A549 (cell line): ENCODE measurements at regions not wholly inside any gene's neighbourhood (a gene's known extent, or its start where the extent isn't known, plus 50 kb on each side); places are given as distances from the start of the nearest gene placed in this dataset.

Experiments
- ATAC-seq, 2 experiments: fragments of 200-7000 bp in 1 of 2; fragments of >200 bp in 1 of 2; cut with Nextera tagmentation in 1 of 2; cut with Tn5 transposase in 1 of 2; 3 replicates each; pipeline versions ENCODE4 v1.8.0 to v1.9.1; 2018 to 2020; ENCODE audit warnings: mild to moderate bottlenecking in 1 of 2, moderate library complexity in 1 of 2
- CTCF ChIA-PET: fragments of 300-600 bp; sonication (Branson Sonifier 250); formaldehyde crosslinking; extraction: SDS; loops from one replicate; lab custom pipeline; 2021; ENCODE audit warnings: antibody characterized with exemption, inconsistent platforms; lab: Yijun Ruan, JAX
- POLR2A ChIA-PET: fragments of 350-600 bp; formaldehyde crosslinking; extraction: SDS; loops from one replicate; lab custom pipeline; 2021; ENCODE audit warnings: antibody characterized with exemption, inconsistent platforms; lab: Yijun Ruan, JAX
- DNase-seq, 2 experiments: peaks; one replicate each; pipeline versions ENCODE4 v3.0.0 to v3.0.0-alpha.2; 2011 to 2016; ENCODE audit warnings: low read depth in 1 of 2, low spot score in 1 of 2
- FAIRE-seq: peaks from 2 replicates; lab custom pipeline; 2011; peaks lifted over from hg19 to GRCh38; lab: Jason Lieb, UNC
- H3K27ac ChIP-seq, 2 experiments: fragments of >200 bp; sonication (Bioruptor Twin); formaldehyde crosslinking; 3 replicates each; pipeline ENCODE4 v1.5.1; 2016 to 2017
- H3K4me1 ChIP-seq: fragments of >200 bp; sonication (Bioruptor Twin); formaldehyde crosslinking; 3 replicates; pipeline ENCODE4 v1.6.1; 2016
- H3K4me2 ChIP-seq: fragments of >200 bp; sonication (Bioruptor Twin); formaldehyde crosslinking; 3 replicates; pipeline ENCODE4 v1.6.1; 2016
- H3K4me3 ChIP-seq: fragments of >200 bp; sonication (Bioruptor Twin); formaldehyde crosslinking; 3 replicates; pipeline ENCODE4 v1.5.1; 2016
- H3K9me3 ChIP-seq: fragments of >200 bp; sonication (Bioruptor Twin); formaldehyde crosslinking; 3 replicates; pipeline ENCODE4 v1.6.1; 2016
- ATOH8 ChIP-seq: fragments of 250-450 bp; sonication (Bioruptor Pico); IDR thresholded peaks from 2 replicates; pipeline ENCODE4 v1.5.0; 2020; ENCODE audit warnings: low read depth, mild to moderate bottlenecking, moderate library complexity
- BCL3 ChIP-seq: fragments of >200 bp; sonication (Bioruptor Twin); formaldehyde crosslinking; IDR thresholded peaks from 3 replicates; pipeline ENCODE4 v1.6.1; 2016
- CBX2 ChIP-seq: fragments of 200-600 bp; sonication (generic); IDR thresholded peaks from 2 replicates; pipeline ENCODE4 v1.6.1; 2016; ENCODE audit warnings: low read depth, mild to moderate bottlenecking, borderline replicate concordance
- CEBPB ChIP-seq, 2 experiments: fragments of >200 bp in 1 of 2; sonication (Bioruptor Twin) in 1 of 2; formaldehyde crosslinking in 1 of 2; IDR thresholded peaks; 2 replicates each; pipeline ENCODE4 v1.6.1; 2012 to 2016
- CHD2 ChIP-seq: fragments of 150-350 bp; IDR thresholded peaks from 2 replicates; pipeline ENCODE4 v1.6.1; 2014; ENCODE audit warnings: low read length; ENCODE audit not compliant: partially characterized antibody
- CHD4 ChIP-seq: fragments of 200-600 bp; sonication (generic); IDR thresholded peaks from 2 replicates; pipeline ENCODE4 v1.6.1; 2016; ENCODE audit warnings: antibody characterized with exemption, mild to moderate bottlenecking, borderline replicate concordance
- ELK1 ChIP-seq: fragments of 150-350 bp; IDR thresholded peaks from 2 replicates; pipeline ENCODE4 v1.6.1; 2014; ENCODE audit warnings: low read depth, mild to moderate bottlenecking, low read length
- EP300 ChIP-seq, 2 experiments: fragments of >200 bp; sonication (Bioruptor Twin); formaldehyde crosslinking; IDR thresholded peaks; 2 replicates in 1 of 2; 3 replicates in 1 of 2; pipeline ENCODE4 v1.6.1; 2016 to 2017
- ESRRA ChIP-seq: fragments of 150-350 bp; IDR thresholded peaks from 2 replicates; pipeline ENCODE4 v1.6.1; 2014; ENCODE audit warnings: mild to moderate bottlenecking, low read length, borderline replicate concordance
- FOSL2 ChIP-seq, 2 experiments: fragments of 450-650 bp in 1 of 2; fragments of >200 bp in 1 of 2; sonication (Bioruptor Twin) in 1 of 2; formaldehyde crosslinking; IDR thresholded peaks; 2 replicates each; pipeline versions ENCODE4 v1.5.0 to v1.6.1; 2016 to 2020; ENCODE audit warnings: mild to moderate bottlenecking in 1 of 2, moderate library complexity in 1 of 2
- GATA3 ChIP-seq: IDR thresholded peaks from 2 replicates; pipeline ENCODE4 v1.6.1; 2012; ENCODE audit warnings: borderline replicate concordance
- HDAC2 ChIP-seq: fragments of 200-600 bp; sonication (generic); IDR thresholded peaks from 2 replicates; pipeline ENCODE4 v1.6.1; 2016
- HEYL ChIP-seq: fragments of 250-450 bp; sonication (Bioruptor Pico); IDR thresholded peaks from 2 replicates; pipeline ENCODE4 v1.8.0; 2021; ENCODE audit warnings: mild to moderate bottlenecking, moderate library complexity
- HOXB5 ChIP-seq: fragments of 250-450 bp; sonication (Bioruptor Pico); IDR thresholded peaks from 2 replicates; pipeline ENCODE4 v1.5.0; 2020; ENCODE audit warnings: mild to moderate bottlenecking, moderate library complexity
- KDM5A ChIP-seq: fragments of 200-600 bp; sonication (generic); IDR thresholded peaks from 2 replicates; pipeline ENCODE4 v1.6.1; 2016; ENCODE audit warnings: antibody characterized with exemption, mild to moderate bottlenecking
- MAX ChIP-seq: IDR thresholded peaks from 2 replicates; pipeline ENCODE4 v1.6.1; 2012
- MAZ ChIP-seq: fragments of 150-350 bp; IDR thresholded peaks from 2 replicates; pipeline ENCODE4 v1.6.1; 2014; ENCODE audit warnings: antibody characterized with exemption, low read depth, low read length, borderline replicate concordance
- MYC ChIP-seq: IDR thresholded peaks from 2 replicates; pipeline ENCODE4 v1.6.1; 2012; ENCODE audit warnings: mild to moderate bottlenecking, inconsistent platforms, low read length, improper control_type of control experiment, borderline replicate concordance
- NR3C1 ChIP-seq: fragments of >200 bp; sonication (Bioruptor Twin); formaldehyde crosslinking; IDR thresholded peaks from 3 replicates; pipeline ENCODE4 v1.6.1; 2017
- POLR2A ChIP-seq: IDR thresholded peaks from 2 replicates; pipeline ENCODE4 v1.6.1; 2012; ENCODE audit warnings: mild to moderate bottlenecking, low read length
- RFX5 ChIP-seq: fragments of 450-650 bp; IDR thresholded peaks from 2 replicates; pipeline ENCODE4 v1.7.1; 2014; ENCODE audit warnings: antibody characterized with exemption, mild to moderate bottlenecking, moderate library complexity
- SMC3 ChIP-seq: fragments of >200 bp; sonication (Bioruptor Twin); formaldehyde crosslinking; IDR thresholded peaks from 3 replicates; pipeline ENCODE4 v1.6.1; 2018; ENCODE audit warnings: inconsistent platforms
- SREBF2 ChIP-seq: fragments of 450-650 bp; IDR thresholded peaks from 2 replicates; pipeline ENCODE4 v1.6.1; 2014; ENCODE audit warnings: mild to moderate bottlenecking, moderate library complexity
- TFCP2L1 ChIP-seq: fragments of 250-450 bp; sonication (Bioruptor Pico); IDR thresholded peaks from 2 replicates; pipeline ENCODE4 v1.5.0; 2021; ENCODE audit warnings: mild to moderate bottlenecking
- USF2 ChIP-seq: fragments of 450-650 bp; IDR thresholded peaks from 2 replicates; pipeline ENCODE4 v1.6.1; 2014; ENCODE audit warnings: antibody characterized with exemption
- ZNF302 ChIP-seq: fragments of 250-450 bp; sonication (Bioruptor Pico); IDR thresholded peaks from 2 replicates; pipeline ENCODE4 v1.9.0; 2021; ENCODE audit warnings: inconsistent platforms, mild to moderate bottlenecking, moderate library complexity
- WGBS: methylation state at CpG from one replicate; pipeline ENCODE4 v1.1.6; 2017; ENCODE audit errors: missing lambda C conversion rate; 5-methylcytosine and 5-hydroxymethylcytosine counted together

- 81% methylated on average over 4 of the region's 4 CpGs for WGBS
- DNase-seq: no peak
- no peak for FAIRE-seq
Measured at GRCh38 chr1:192867180-192867579, 58.3 kb downstream of the RGS2 start.

GRCh38 chr1:192869308-192869940, 60.6 kb downstream of the RGS2 start:
- ChIA-PET POLR2A (no interaction called here), CTCF (no interaction called here)
- ATAC-seq: no peak

More at GRCh38 chr1:192867180-192867579, 58.3 kb downstream of the RGS2 start:
- ATAC-seq: no peak
- Histone ChIP-seq H3K4me2 (no peak overlapping the region), H3K9me3 (no peaks in the 10 kb centered on the region), H3K4me1 (peaks cover 3% of the 10 kb centered on the region; the same call in 2 of the 3 replicates), H3K4me3 (no peak overlapping the region), H3K27ac (no peak overlapping the region)
- no peak for TF ChIP-seq CHD2
- no peak for TF ChIP-seq KDM5A
- no peak for TF ChIP-seq HEYL (CRISPR knock-in tag)
- TF ChIP-seq SMC3: no peak
- no peak for TF ChIP-seq EP300 (IDR thresholded peaks at IDR 0.05)
- TF ChIP-seq ELK1: no peak
- TF ChIP-seq TFCP2L1 (CRISPR knock-in tag): no peak
- TF ChIP-seq MAZ: no peak
- TF ChIP-seq MYC: no peak
- TF ChIP-seq BCL3: no peak
- no peak for TF ChIP-seq POLR2A
- no peak for TF ChIP-seq MAX
- no peak for TF ChIP-seq CBX2
- TF ChIP-seq ESRRA: no peak
- no peak for TF ChIP-seq GATA3
- TF ChIP-seq HDAC2: no peak
- TF ChIP-seq CHD4: no peak
- TF ChIP-seq RFX5: no peak
- TF ChIP-seq FOSL2 (IDR thresholded peaks at IDR 0.05): no peak
- TF ChIP-seq FOSL2 (CRISPR knock-in tag; IDR thresholded peaks at IDR 0.05): no peak
- TF ChIP-seq HOXB5 (CRISPR knock-in tag): no peak
- CTCF ChIA-PET: no interaction called here
- POLR2A ChIA-PET: no interaction called here

More at GRCh38 chr1:192869308-192869940, 60.6 kb downstream of the RGS2 start:
- no peak for FAIRE-seq
- TF ChIP-seq NR3C1 (no peak), SREBF2 (no peak), MAX (no peak), USF2 (no peak), ATOH8 (CRISPR knock-in tag) (no peak), ZNF302 (CRISPR knock-in tag) (no peak), RFX5 (no peak), CEBPB (IDR thresholded peaks at IDR 0.05) (no peak)
- WGBS: 77% methylated on average over 4 of the region's 4 CpGs
- Histone ChIP-seq H3K27ac (no peak overlapping the region), H3K4me3 (no peak overlapping the region), H3K9me3 (no peaks in the 10 kb centered on the region), H3K4me1 (no peaks in the 10 kb centered on the region), H3K4me2 (no peak overlapping the region)
- no peak for DNase-seq
